Fibroblast of lung (primary cell): ENCODE measurements at regions not wholly inside any gene's neighbourhood (a gene's known extent, or its start where the extent isn't known, plus 50 kb on each side); places are given as distances from the start of the nearest gene placed in this dataset.

Source experiments
- DNase-seq, 2 donors: peaks; one replicate each; pipeline versions ENCODE4 v3.0.0 to v3.0.0-alpha.2; 2010; ENCODE audit warnings: low read depth in 2 of 2
- H2AFZ ChIP-seq: 2 replicates; pipeline ENCODE4 v1.5.1; 2012; ENCODE audit warnings: low read length, control low read depth, inconsistent platforms
- H3K27ac ChIP-seq: 2 replicates; pipeline ENCODE4 v1.5.1; 2011; ENCODE audit warnings: low read length, control low read depth; ENCODE audit not compliant: insufficient read depth
- H3K27me3 ChIP-seq: 2 replicates; pipeline ENCODE4 v1.5.1; 2011; ENCODE audit warnings: mild to moderate bottlenecking, low read length; ENCODE audit not compliant: control insufficient read depth, insufficient read depth
- H3K36me3 ChIP-seq: 2 replicates; pipeline ENCODE4 v1.5.1; 2011; ENCODE audit warnings: low read length; ENCODE audit not compliant: control insufficient read depth, insufficient read depth
- H3K4me1 ChIP-seq: 2 replicates; pipeline ENCODE4 v1.5.1; 2011; ENCODE audit warnings: low read length; ENCODE audit not compliant: control insufficient read depth, insufficient read depth; ENCODE audit errors: extremely low read depth
- H3K4me2 ChIP-seq: 2 replicates; pipeline ENCODE4 v1.5.1; 2011; ENCODE audit warnings: low read length, control low read depth; ENCODE audit not compliant: insufficient read depth; ENCODE audit errors: extremely low read depth
- H3K4me3 ChIP-seq, 4 experiments: fragments of 200-600 bp in 1 of 4; sonication (generic) in 1 of 4; replicated peaks in 1 of 4; 2 replicates each; pipeline ENCODE4 v1.5.1; 2011 to 2016; ENCODE audit warnings: low read length in 4 of 4, low read depth in 3 of 4, mild to moderate bottlenecking in 3 of 4, control low read depth in 2 of 4, inconsistent platforms in 1 of 4, mixed read lengths in 1 of 4; ENCODE audit not compliant: insufficient read depth in 1 of 4; ENCODE audit errors: control extremely low read depth in 1 of 4
- H3K79me2 ChIP-seq: 2 replicates; pipeline ENCODE4 v1.5.1; 2012; ENCODE audit warnings: mild to moderate bottlenecking, low read length, inconsistent platforms; ENCODE audit not compliant: control insufficient read depth, insufficient read depth
- H3K9ac ChIP-seq: 2 replicates; pipeline ENCODE4 v1.5.1; 2011; ENCODE audit warnings: mild to moderate bottlenecking, low read length, control low read depth; ENCODE audit not compliant: insufficient read depth
- H3K9me3 ChIP-seq: 2 replicates; pipeline ENCODE4 v1.5.1; 2012; ENCODE audit warnings: low read depth, low read length; ENCODE audit not compliant: control insufficient read depth, insufficient read depth
- H4K20me1 ChIP-seq: 2 replicates; pipeline ENCODE4 v1.5.1; 2011; ENCODE audit warnings: low read length; ENCODE audit not compliant: control insufficient read depth, insufficient read depth; ENCODE audit errors: extremely low read depth
- CTCF ChIP-seq, 2 donors: IDR thresholded peaks in 1 of 2; conservative IDR thresholded peaks in 1 of 2; 1 replicate in 1 of 2; 2 replicates in 1 of 2; pipeline ENCODE4 v1.5.1; 2011 to 2012; ENCODE audit warnings: low read length in 2 of 2, control low read depth in 1 of 2, inconsistent platforms in 1 of 2, low read depth in 1 of 2, mild to moderate bottlenecking in 1 of 2
- EZH2 ChIP-seq: IDR thresholded peaks from 2 replicates; pipeline ENCODE4 v1.5.1; 2012; ENCODE audit warnings: low read length, control low read depth, mild to moderate bottlenecking; ENCODE audit errors: missing control alignments

- no peaks in the 10 kb centered on the region for H3K79me2 ChIP-seq
- TF ChIP-seq EZH2 (no peak), CTCF (conservative IDR thresholded peaks at IDR 0.05 in 1 of 2, IDR thresholded peaks at IDR 0.05 in 1 of 2; ENCODE audit: low read depth in 1 of 2, low read length in 2 of 2) (no peak)
Measured at GRCh38 chr6:122238861-122239260, 160.6 kb upstream of the HSF2 start.

GRCh38 chr6:122246906-122247658 is 152.4 kb upstream of the HSF2 start:
- no peaks in the 10 kb centered on the region for H3K9me3 ChIP-seq
- TF ChIP-seq EZH2 (no peak), CTCF (conservative IDR thresholded peaks at IDR 0.05 in 1 of 2, IDR thresholded peaks at IDR 0.05 in 1 of 2; ENCODE audit: low read depth in 1 of 2, low read length in 2 of 2) (no peak)
- H3K27me3 ChIP-seq = no peaks in the 10 kb centered on the region
- H2AFZ ChIP-seq = no peak overlapping the region
- H3K9ac ChIP-seq = no peak overlapping the region
- DNase-seq = no peak
- H3K27ac ChIP-seq = no peak overlapping the region
- no peaks in the 10 kb centered on the region for H4K20me1 ChIP-seq
- no peaks in the 10 kb centered on the region for H3K36me3 ChIP-seq
- no peaks in the 10 kb centered on the region for H3K79me2 ChIP-seq
- H3K4me1 ChIP-seq = no peaks in the 10 kb centered on the region
- H3K4me2 ChIP-seq = no peak overlapping the region
- H3K4me3 ChIP-seq = no peak overlapping the region

More at GRCh38 chr6:122238861-122239260, 160.6 kb upstream of the HSF2 start:
- no peaks in the 10 kb centered on the region for H3K27me3 ChIP-seq
- H2AFZ ChIP-seq = no peak overlapping the region
- H3K4me1 ChIP-seq = no peaks in the 10 kb centered on the region
- no peak overlapping the region for H3K4me2 ChIP-seq
- H4K20me1 ChIP-seq = no peaks in the 10 kb centered on the region
- H3K36me3 ChIP-seq = no peaks in the 10 kb centered on the region
- H3K9me3 ChIP-seq = no peaks in the 10 kb centered on the region
- no peak for DNase-seq
- H3K27ac ChIP-seq = no peak overlapping the region
- no peak overlapping the region for H3K9ac ChIP-seq
- H3K4me3 ChIP-seq = no peak overlapping the region

- no peaks in the 10 kb centered on the region for H3K27me3 ChIP-seq
- H3K36me3 ChIP-seq = no peaks in the 10 kb centered on the region
- DNase-seq = no peak
Measured at GRCh38 chr6:122248001-122248669, 151.3 kb upstream of the HSF2 start.

More at GRCh38 chr6:122248001-122248669, 151.3 kb upstream of the HSF2 start:
- Histone ChIP-seq H2AFZ (no peak overlapping the region), H3K4me2 (no peak overlapping the region), H3K27ac (no peak overlapping the region), H3K4me3 (no peak overlapping the region), H3K4me1 (no peaks in the 10 kb centered on the region), H4K20me1 (no peaks in the 10 kb centered on the region), H3K9ac (no peak overlapping the region), H3K9me3 (no peaks in the 10 kb centered on the region), H3K79me2 (no peaks in the 10 kb centered on the region)
- no peak for TF ChIP-seq EZH2
- no peak for TF ChIP-seq CTCF (conservative IDR thresholded peaks at IDR 0.05 in 1 of 2, IDR thresholded peaks at IDR 0.05 in 1 of 2; ENCODE audit: low read depth in 1 of 2, low read length in 2 of 2)
